NCI-H69 (cell line): ENCODE measurements at regions not wholly inside any gene's neighbourhood (a gene's known extent, or its start where the extent isn't known, plus 50 kb on each side); places are given as distances from the start of the nearest gene placed in this dataset.

Experiments used
- DNase-seq: peaks from one replicate; lab custom pipeline; 2025; lab: John Stamatoyannopoulos, UW

GRCh38 chr13:47337781-47338507 lies 441.1 kb upstream of the HTR2A start:
- DNase-seq: no peak

- no peak for DNase-seq
Observed at GRCh38 chr13:47334173-47334572, 437.3 kb upstream of the HTR2A start.

GRCh38 chr13:47332149-47332548 lies 435.3 kb upstream of the HTR2A start:
- DNase-seq: no peak

DNA sequence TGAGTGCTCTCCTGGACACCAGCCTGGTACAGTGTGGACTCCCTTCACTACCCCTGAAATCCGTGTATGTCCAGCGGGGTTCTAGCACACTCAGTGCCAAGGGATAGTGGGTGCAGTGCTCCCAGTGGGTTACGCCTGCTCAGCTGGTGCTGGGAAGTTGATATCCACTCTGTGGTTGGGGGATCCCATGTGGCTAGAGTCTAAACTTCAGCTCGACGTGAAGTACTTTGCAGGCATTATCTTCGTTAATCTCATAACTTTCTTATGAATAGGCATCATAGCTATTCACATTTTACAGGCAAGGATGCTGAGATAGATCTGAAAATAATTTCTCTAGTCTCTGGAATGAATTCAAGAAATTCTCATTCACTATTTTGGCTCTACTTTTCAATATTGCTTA lies 433.2 kb upstream of the HTR2A start:
- DNase-seq: no peak

DNA sequence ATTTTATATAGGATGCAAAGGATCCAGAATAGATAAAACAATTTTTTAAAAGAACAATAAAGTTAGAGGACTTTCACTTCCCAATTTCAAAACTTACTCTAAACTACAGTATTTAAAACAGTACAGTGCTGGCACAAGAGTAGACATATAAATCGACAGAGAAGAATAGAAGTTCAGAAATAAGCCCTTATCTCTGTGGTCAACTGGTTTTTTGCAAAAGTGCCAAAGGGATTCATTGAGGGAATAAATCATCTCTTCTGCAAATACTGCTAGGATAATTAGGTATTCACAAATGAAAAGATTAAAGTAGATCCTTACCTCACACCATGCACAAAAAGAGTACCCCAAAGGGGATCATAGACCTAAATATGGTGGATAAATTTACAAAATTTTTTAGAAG lies 431.0 kb upstream of the HTR2A start:
- DNase-seq: no peak

DNA sequence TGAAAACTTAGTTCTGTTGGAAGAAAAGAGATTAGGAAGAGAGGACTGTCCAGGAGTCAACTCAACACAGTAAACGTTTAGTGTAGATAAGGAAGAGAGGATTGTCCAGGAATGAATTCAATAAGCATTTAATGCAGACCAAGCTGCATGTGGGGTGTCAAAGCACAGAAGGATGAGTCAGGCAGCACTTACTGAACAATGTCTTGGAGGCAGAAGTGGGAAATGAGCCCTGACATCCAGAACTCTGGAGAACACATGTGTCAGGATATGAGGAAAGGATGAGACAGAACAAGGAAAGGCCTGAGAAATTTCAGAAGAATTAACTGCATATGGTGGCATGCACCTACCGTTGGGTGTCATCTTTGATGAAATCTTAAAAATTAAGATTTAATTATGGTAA lies 429.2 kb upstream of the HTR2A start:
- DNase-seq: no peak

DNA sequence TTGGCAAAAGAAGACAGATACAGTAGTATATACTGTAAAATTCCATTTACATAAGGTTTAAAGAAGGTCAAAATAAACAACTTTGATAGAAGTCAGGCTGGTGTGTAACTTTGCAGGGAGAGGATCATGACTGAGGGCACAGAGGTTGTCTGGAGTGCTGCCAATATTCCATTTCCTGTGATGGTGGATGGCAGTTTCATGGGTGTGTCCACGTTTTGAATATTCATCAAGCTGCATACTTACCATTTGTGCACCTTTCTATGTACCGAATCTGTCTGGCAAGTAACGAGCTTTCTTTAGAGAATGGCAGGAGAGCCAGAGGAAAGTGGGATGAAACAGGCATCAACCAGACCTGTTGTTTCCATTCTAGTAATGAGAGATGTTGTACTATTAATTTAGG lies 420.5 kb upstream of the HTR2A start:
- no peak for DNase-seq

DNA sequence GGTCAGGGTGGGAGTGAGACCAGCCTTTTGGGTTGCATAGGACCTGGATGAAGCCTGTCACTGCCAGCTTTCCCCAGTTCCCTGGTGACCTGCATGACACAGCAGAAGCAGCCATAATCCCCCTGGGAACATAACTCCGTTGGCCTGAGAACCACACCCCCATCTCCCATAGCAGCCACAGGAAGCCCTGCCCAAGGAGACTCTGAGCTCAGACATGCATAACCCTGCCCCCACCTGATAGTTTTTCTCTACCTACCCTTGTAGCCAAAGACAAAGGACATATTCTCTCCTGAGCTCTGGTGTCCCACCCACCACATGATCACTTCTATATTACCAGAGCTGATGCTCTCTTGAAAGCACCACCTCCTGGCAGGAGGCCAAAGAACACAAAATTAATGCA lies 413.5 kb upstream of the HTR2A start:
- DNase-seq: peak; percentile 6

DNA sequence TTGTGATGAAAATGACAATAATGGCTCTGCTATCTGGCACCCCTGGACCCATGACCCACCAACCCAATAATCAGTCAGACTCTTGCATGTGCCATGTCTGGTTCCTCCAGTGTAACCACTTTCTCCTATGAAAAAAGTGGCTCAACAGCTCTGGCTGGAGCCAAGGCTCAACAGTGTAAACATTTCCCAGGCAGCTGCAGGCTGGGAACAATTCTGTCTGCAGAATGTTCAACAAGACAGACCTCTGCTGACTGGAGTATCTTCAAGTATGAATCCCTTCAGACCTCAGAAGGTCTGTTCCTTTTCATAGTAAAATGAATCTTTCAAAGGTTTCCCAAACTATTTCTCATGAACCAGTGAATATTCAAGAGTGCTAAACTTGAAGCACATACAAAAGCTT lies 410.1 kb upstream of the HTR2A start:
- no peak for DNase-seq

DNA sequence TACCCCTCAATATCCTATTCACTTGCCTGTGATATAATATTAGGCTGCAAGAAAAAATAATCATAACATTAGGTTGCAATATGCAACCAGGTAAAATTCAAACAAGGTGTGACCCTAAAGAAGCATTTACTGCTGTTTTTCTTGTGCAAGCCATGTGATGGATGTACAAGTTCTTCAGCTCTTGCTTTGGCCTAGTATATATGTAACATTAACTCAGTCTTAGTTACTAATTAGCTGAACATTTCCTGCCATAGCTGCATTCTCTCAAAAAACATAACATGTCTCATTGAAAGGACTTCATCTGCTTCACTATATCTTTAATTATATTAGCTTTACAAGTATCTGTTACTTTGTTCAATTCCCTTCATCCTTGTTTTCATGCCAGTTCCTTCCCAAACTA lies 406.8 kb upstream of the HTR2A start:
- no peak for DNase-seq

GRCh38 chr13:47299304-47299703 lies 402.5 kb upstream of the HTR2A start:
- no peak for DNase-seq

DNA sequence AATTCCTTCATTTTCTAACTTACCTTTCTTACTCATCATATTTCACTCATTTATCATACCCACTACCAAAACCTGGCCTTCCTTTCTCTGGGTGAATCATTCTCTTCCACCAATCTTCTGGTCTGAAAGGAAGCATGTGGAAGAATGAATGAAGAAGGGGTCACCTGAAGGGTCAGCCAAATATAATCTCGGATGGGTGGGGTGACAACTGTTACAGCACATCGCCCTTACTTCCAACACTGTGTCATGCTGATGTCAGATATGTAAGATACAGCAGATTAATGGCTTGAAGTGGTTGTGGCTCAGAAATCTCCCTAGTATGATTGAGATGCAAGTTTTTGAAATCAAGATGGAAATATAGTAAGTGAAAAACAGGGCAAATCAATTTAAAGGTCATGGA lies 401.7 kb upstream of the HTR2A start:
- DNase-seq: no peak

- DNase-seq: no peak
Observed at GRCh38 chr13:47294691-47295090, 397.8 kb upstream of the HTR2A start.

DNA sequence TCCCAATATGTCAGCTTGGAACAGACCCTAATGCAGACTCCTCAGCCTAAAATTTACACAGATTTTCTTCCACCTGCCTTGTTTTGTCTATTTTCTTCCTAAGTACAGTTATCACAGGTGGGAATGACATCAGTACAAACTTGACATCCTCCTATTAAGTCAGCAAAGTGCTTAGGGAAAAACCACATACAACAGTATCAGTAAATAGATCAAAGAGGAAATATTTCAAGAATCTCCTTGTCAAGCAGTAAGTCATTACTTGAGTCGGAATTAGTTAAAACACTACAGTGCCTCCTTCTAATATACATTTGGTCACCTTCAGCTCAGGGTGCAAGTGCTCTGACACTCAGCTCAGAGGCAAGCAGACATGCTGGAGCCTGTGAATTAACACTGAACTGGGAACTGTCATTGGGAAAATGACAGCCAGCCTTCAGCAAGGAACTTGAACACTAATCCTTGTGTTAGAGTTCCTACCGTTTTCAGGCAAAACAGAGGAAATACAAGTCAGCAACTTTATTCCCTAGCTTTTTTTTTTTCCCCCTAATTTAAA lies 394.3 kb upstream of the HTR2A start:
- no peak for DNase-seq

GRCh38 chr13:47289567-47289966 lies 392.7 kb upstream of the HTR2A start:
- no peak for DNase-seq

DNA sequence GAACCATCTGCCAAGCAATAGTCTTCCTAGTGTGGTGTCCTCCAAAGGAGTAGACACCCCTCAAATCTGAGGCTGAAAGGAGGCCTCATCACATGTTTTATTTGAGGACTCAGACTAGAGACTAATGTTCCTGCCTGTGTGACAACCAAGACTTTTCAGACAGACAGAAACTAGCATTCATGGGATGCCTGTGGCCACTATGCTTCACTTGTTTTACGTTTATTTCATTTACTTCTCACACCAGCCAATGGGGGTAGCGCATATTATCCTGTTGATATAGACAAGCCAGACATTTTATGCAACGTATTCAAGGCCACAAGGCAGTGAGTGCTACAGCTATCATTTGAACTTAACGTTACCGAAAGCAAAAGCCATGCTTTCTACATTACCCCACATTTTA lies 391.7 kb upstream of the HTR2A start:
- no peak for DNase-seq

GRCh38 chr13:47287291-47287751 lies 390.5 kb upstream of the HTR2A start:
- no peak for DNase-seq

- DNase-seq: no peak
Observed at GRCh38 chr13:47281991-47282390, 385.1 kb upstream of the HTR2A start.

GRCh38 chr13:47279920-47280319 lies 383.1 kb upstream of the HTR2A start:
- DNase-seq: no peak

GRCh38 chr13:47277774-47278173 lies 380.9 kb upstream of the HTR2A start:
- DNase-seq: no peak

- DNase-seq: no peak
Observed at GRCh38 chr13:47268270-47268669, 371.4 kb upstream of the HTR2A start.

GRCh38 chr13:47258384-47258783 lies 361.5 kb upstream of the HTR2A start:
- DNase-seq: no peak

GRCh38 chr13:47256618-47257017 lies 359.8 kb upstream of the HTR2A start:
- no peak for DNase-seq

DNA sequence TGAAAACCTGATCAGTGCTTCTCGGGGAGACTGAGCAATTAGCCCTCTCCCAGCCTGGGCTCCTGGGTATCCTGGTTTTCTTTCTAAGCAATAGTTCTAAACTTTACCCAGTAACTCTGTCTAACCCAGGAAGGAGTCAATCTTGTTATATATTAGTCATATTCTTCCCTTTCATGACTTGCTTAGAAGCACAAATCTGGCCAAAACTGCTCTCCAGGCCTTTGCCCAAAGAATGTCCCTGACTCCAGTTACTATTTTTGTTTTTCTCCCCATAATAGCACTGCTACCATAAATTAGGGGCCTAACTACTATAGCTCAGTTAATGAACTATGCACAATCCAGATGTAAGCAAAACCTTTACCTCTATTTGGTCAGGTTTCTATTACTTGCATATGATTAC lies 355.8 kb upstream of the HTR2A start:
- no peak for DNase-seq
